ENCODE measurements at regions not wholly inside any gene's neighbourhood (a gene's known extent, or its start where the extent isn't known, plus 50 kb on each side); places are given as distances from the start of the nearest gene placed in this dataset.
A peak's percentile ranks its signal among the peaks of the same experiment; 100 is the strongest.

DNA sequence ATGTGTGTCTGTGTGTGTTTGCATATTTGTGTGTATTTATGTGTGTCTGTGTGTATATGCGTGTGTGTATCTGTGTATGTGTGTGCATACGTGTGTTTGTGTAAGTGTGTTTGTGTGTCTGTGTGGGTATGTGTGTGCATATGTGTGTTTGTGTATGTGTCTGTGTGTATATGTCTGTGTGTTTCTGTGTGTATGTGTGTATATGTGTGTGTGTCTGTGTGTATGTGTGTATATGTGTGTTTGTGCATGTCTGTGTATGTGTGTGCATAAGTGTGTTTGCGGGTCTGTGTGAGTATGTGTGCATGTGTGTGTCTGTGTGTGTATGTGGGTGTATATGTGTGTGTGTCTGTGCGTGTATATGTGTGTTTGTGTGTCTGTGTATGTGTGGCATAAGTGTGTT, 1030.5 kb upstream of the TMEM132C start:
- no peak for DNase-seq (ENCODE audit: low read depth)
- no peak overlapping the region for H3K4me3 ChIP-seq (ENCODE audit: low read depth, low read length)
- TF ChIP-seq, protein P1, sequence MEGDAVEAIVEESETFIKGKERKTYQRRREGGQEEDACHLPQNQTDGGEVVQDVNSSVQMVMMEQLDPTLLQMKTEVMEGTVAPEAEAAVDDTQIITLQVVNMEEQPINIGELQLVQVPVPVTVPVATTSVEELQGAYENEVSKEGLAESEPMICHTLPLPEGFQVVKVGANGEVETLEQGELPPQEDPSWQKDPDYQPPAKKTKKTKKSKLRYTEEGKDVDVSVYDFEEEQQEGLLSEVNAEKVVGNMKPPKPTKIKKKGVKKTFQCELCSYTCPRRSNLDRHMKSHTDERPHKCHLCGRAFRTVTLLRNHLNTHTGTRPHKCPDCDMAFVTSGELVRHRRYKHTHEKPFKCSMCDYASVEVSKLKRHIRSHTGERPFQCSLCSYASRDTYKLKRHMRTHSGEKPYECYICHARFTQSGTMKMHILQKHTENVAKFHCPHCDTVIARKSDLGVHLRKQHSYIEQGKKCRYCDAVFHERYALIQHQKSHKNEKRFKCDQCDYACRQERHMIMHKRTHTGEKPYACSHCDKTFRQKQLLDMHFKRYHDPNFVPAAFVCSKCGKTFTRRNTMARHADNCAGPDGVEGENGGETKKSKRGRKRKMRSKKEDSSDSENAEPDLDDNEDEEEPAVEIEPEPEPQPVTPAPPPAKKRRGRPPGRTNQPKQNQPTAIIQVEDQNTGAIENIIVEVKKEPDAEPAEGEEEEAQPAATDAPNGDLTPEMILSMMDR (IDR thresholded peaks at IDR 0.05; ENCODE audit: insufficient read depth, low read length): no peak

DNA sequence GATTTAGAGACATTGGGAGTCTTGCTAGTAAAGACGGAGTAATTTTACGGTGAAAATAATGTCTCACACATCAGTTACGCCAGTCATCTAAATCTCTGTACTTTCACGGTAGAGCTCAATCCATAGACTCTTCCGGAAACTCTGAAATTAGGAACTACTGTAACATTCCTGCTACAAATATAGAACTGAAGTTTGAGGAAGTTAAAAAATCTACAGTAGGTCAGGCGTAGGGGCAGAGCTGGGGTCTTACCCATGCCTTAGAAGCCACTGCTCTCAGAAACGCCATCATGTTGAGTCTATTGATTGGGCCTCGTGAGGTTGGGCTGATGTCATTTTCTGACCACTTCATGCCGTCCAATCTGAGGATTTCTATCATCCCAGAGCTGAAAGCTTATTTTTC, 1029.8 kb upstream of the TMEM132C start:
- H3K4me3 ChIP-seq (ENCODE audit: low read depth, low read length): no peak overlapping the region
- DNase-seq (ENCODE audit: low read depth): no peak
- TF ChIP-seq, protein P1 (IDR thresholded peaks at IDR 0.05; ENCODE audit: insufficient read depth, low read length): no peak

DNA sequence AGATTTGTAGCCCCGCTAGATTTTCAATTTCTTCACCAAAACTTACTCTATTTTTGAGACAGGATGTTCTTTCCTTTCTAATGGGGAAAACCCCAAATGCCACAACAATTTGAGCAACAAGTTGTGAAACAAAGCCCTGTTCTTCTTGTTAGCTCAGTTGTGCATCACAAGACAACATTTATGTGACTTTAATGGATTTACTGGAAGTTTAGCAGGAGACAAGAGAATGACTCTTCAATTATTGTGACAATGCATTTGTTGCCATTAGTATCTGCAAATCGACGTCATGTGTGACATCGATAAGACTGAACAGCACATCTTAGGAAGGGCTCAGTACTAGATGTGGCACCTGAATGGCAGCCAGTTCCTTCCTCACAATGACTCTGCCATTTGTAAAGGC, 1028.9 kb upstream of the TMEM132C start:
- H3K4me3 ChIP-seq (ENCODE audit: low read depth, low read length): no peak overlapping the region
- DNase-seq (ENCODE audit: low read depth): no peak
- TF ChIP-seq, protein P1 (IDR thresholded peaks at IDR 0.05; ENCODE audit: insufficient read depth, low read length): no peak

DNA sequence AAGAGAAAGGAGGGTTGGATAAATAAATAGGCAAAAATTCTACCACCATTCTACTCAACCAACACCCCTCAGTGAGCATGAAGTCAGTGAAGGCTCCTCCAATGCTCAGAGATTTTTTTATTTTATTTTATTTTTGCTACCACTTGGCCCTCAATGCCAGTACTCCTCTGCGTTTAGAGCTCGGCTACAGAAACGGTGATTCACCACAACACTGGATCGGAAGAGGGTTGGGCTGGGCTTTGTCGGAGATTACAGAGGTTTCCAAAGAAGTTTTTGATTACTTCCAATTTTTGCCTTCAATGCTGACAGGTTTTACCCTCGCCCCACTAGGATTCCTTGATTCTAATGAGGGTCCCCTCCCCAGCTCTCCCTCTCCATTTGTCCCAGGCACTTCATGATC, 1027.2 kb upstream of the TMEM132C start:
- TF ChIP-seq, protein P1 (IDR thresholded peaks at IDR 0.05; ENCODE audit: insufficient read depth, low read length): no peak
- no peak overlapping the region for H3K4me3 ChIP-seq (ENCODE audit: low read depth, low read length)
- peak; percentile 44 for DNase-seq (ENCODE audit: low read depth)

DNA sequence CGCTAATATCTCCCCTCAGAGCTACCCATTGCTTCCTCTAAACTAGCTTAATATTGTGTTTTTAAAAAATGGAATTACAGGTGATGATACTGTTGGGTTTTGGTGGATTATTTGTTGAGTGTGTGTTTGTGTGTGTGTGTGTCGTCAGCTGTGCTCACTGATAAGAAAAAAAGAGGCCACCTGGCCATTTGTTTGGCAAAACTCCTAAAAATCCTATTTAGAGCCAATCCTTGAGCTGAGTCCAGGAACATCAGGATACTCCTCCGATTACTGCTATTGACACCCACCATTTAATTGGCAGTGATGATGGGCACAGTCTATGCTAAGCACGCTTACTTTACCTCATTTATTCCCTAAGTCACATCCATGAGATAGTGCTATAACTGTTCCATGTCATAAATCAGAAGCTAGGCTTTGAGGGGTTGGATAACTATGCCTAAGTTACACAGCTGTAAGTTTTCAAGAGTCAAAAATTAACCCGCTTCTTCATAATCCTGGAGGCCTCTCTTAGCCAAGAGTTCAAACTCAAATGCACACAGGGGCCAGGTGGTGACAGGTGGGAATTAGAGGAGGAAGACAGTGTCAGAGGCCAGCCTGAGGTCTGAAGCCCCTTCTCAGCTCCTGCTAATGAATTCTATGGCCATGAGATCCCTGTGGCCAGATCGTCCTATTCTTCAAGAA, 1026.6 kb upstream of the TMEM132C start:
- TF ChIP-seq, protein P1 (IDR thresholded peaks at IDR 0.05; ENCODE audit: insufficient read depth, low read length): no peak
- no peak overlapping the region for H3K4me3 ChIP-seq (ENCODE audit: low read depth, low read length)
- DNase-seq (ENCODE audit: low read depth): no peak

DNA sequence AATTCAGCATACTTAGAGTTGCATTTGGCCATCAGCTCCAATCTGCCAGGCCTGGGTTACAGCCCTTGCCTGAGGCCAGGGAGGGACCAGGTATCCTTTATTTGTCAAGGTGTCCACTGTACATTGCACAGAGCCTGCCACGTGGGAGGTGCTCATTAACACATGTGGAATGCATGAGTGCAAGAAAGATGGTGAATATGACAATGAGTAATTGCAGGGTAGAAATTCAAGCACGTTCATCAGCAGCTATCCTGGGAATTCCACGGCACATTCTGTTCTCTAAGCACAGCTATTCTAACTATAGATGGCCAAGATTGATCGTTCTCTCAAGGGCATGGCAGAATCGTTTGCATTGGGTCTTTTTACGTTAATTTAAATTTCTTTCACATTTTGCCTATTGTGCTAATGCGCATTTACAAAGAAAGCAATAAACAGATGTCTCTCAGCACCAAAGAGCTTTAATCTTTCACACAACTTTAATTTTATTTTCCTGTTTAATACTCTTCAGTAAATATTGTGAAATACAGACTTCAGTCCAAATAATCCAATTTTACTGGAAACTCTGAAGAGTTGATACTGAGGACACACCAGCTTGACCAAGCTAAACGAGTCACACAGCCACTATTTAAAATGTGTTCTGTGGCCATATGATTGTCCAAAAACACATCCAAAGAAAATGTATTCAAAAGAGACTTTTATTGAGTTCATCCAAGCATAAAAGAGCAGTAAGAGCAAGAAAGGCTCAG, 1025.7 kb upstream of the TMEM132C start:
- H3K4me3 ChIP-seq (ENCODE audit: low read depth, low read length): no peak overlapping the region
- peak; percentile 46 for DNase-seq (ENCODE audit: low read depth)
- TF ChIP-seq, protein P1 (IDR thresholded peaks at IDR 0.05; ENCODE audit: insufficient read depth, low read length): no peak

Measured in fibroblast of the aortic adventitia (primary cell).